Trophoblast cell (in vitro differentiated cells and primary cell): ENCODE measurements at regions not wholly inside any gene's neighbourhood (a gene's known extent, or its start where the extent isn't known, plus 50 kb on each side); places are given as distances from the start of the nearest gene placed in this dataset.

Experiments used
- DNase-seq, 2 donors: peaks; one replicate each; pipeline ENCODE4 v3.0.0-alpha.2; 2016
- H2AFZ ChIP-seq: 2 replicates; pipeline ENCODE4 v1.6.1; 2013; ENCODE audit warnings: low read length, moderate library complexity, mild to moderate bottlenecking; ENCODE audit not compliant: insufficient read depth, poor library complexity
- H2AK5ac ChIP-seq: 2 replicates; pipeline ENCODE4 v1.6.1; 2013; ENCODE audit warnings: mild to moderate bottlenecking, low read length
- H2BK120ac ChIP-seq: 2 replicates; pipeline ENCODE4 v1.6.1; 2013; ENCODE audit warnings: low read length, mild to moderate bottlenecking, moderate library complexity; ENCODE audit not compliant: insufficient read depth, poor library complexity
- H2BK12ac ChIP-seq: 2 replicates; pipeline ENCODE4 v1.6.1; 2013; ENCODE audit warnings: mild to moderate bottlenecking, low read length, moderate library complexity
- H2BK5ac ChIP-seq: 2 replicates; pipeline ENCODE4 v1.6.1; 2013; ENCODE audit warnings: low read length, low read depth, moderate library complexity, mild to moderate bottlenecking; ENCODE audit not compliant: poor library complexity
- H3K14ac ChIP-seq: 2 replicates; pipeline ENCODE4 v1.6.1; 2013; ENCODE audit warnings: mild to moderate bottlenecking, low read length
- H3K18ac ChIP-seq: 2 replicates; pipeline ENCODE4 v1.6.1; 2013; ENCODE audit warnings: mild to moderate bottlenecking, low read length
- H3K23ac ChIP-seq: 2 replicates; pipeline ENCODE4 v1.6.1; 2013; ENCODE audit warnings: low read length
- H3K27ac ChIP-seq: 2 replicates; pipeline ENCODE4 v1.5.1; 2013; ENCODE audit warnings: low read depth, mild to moderate bottlenecking, inconsistent platforms, low read length, moderate library complexity
- H3K27me3 ChIP-seq: 2 replicates; pipeline ENCODE4 v1.6.1; 2013; ENCODE audit warnings: inconsistent platforms, mild to moderate bottlenecking, low read length, moderate library complexity; ENCODE audit not compliant: insufficient read depth
- H3K36me3 ChIP-seq, 2 experiments: 1 replicate in 1 of 2; 2 replicates in 1 of 2; pipeline ENCODE4 v1.6.1; 2013; ENCODE audit warnings: low read length in 2 of 2, mild to moderate bottlenecking in 2 of 2, moderate library complexity in 1 of 2; ENCODE audit not compliant: insufficient read depth in 2 of 2, control insufficient read depth in 1 of 2
- H3K4ac ChIP-seq: 2 replicates; pipeline ENCODE4 v1.6.1; 2013; ENCODE audit warnings: low read depth, mild to moderate bottlenecking, low read length, moderate library complexity
- H3K4me1 ChIP-seq, 2 experiments: 1 replicate in 1 of 2; 2 replicates in 1 of 2; pipeline ENCODE4 v1.6.1; 2013; ENCODE audit warnings: low read length in 2 of 2, mild to moderate bottlenecking in 2 of 2, moderate library complexity in 1 of 2; ENCODE audit not compliant: insufficient read depth in 2 of 2, control insufficient read depth in 1 of 2
- H3K4me2 ChIP-seq: 2 replicates; pipeline ENCODE4 v1.6.1; 2013; ENCODE audit warnings: inconsistent platforms, mild to moderate bottlenecking, low read length, moderate library complexity
- H3K4me3 ChIP-seq: 2 replicates; pipeline ENCODE4 v1.5.1; 2013; ENCODE audit warnings: mild to moderate bottlenecking, low read depth, low read length, inconsistent platforms
- H3K79me1 ChIP-seq: one replicate; pipeline ENCODE4 v1.6.1; 2013; ENCODE audit warnings: low read length
- H3K79me2 ChIP-seq: 2 replicates; pipeline ENCODE4 v1.6.1; 2013; ENCODE audit warnings: low read length, mild to moderate bottlenecking; ENCODE audit not compliant: control insufficient read depth, insufficient read depth, poor library complexity
- H3K9ac ChIP-seq: 2 replicates; pipeline ENCODE4 v1.6.1; 2013; ENCODE audit warnings: mild to moderate bottlenecking, low read length
- H3K9me3 ChIP-seq: 2 replicates; pipeline ENCODE4 v1.6.1; 2013; ENCODE audit warnings: low read depth, mild to moderate bottlenecking, control low read depth, inconsistent platforms, low read length; ENCODE audit not compliant: insufficient read depth
- H4K12ac ChIP-seq: 2 replicates; pipeline ENCODE4 v1.6.1; 2013; ENCODE audit warnings: low read depth, mild to moderate bottlenecking, low read length, moderate library complexity
- H4K8ac ChIP-seq: 2 replicates; pipeline ENCODE4 v1.6.1; 2013; ENCODE audit warnings: low read depth, mild to moderate bottlenecking, low read length, moderate library complexity
- H4K91ac ChIP-seq: one replicate; pipeline ENCODE4 v1.6.1; 2013; ENCODE audit warnings: low read depth, mild to moderate bottlenecking, low read length, moderate library complexity
- WGBS: extraction: QIAGEN DNeasy Blood & Tissue Kit; methylation state at CpG from one replicate; pipeline ENCODE4 v1.1.7; 2013; ENCODE audit warnings: missing lambda C conversion rate; ENCODE audit not compliant: insufficient read length, insufficient coverage; ENCODE audit errors: extremely low coverage; 5-methylcytosine and 5-hydroxymethylcytosine counted together

- H3K36me3 ChIP-seq, result peaks cover 8 to 12% of the 10 kb centered on the region in 2 experiments
- no CpG with 5 or more reads among the region's 14 CpGs for WGBS
- no peaks in the 10 kb centered on the region for H3K27me3 ChIP-seq
- peaks cover 2 to 3% of the 10 kb centered on the region in 2 experiments for H3K4me1 ChIP-seq
- no peak overlapping the region for H3K4ac ChIP-seq
- H3K79me2 ChIP-seq, result no peaks in the 10 kb centered on the region
- H3K23ac ChIP-seq, result no peak overlapping the region
- H4K91ac ChIP-seq, result no peak overlapping the region
- no peak overlapping the region for H3K9ac ChIP-seq
- no peak overlapping the region for H3K27ac ChIP-seq
- H2AK5ac ChIP-seq, result no peak overlapping the region
- no peak overlapping the region for H3K4me2 ChIP-seq
- H3K4me3 ChIP-seq, result no peak overlapping the region
- H2AFZ ChIP-seq, result no peak overlapping the region
- no peak overlapping the region for H3K18ac ChIP-seq
- no peak overlapping the region for H4K12ac ChIP-seq
- peaks cover 4% of the 10 kb centered on the region for H3K9me3 ChIP-seq
- H2BK120ac ChIP-seq, result no peak overlapping the region
- no peak overlapping the region for H4K8ac ChIP-seq
- no peak for DNase-seq
- no peak overlapping the region for H2BK12ac ChIP-seq
- no peaks in the 10 kb centered on the region for H3K79me1 ChIP-seq
- H3K14ac ChIP-seq, result no peak overlapping the region
- H2BK5ac ChIP-seq, result no peak overlapping the region
Observed at GRCh38 chr11:71102251-71102995, 150.0 kb downstream of the SHANK2 start.

- H2AFZ ChIP-seq, result no peak overlapping the region
- no peak overlapping the region for H3K18ac ChIP-seq
- no peak overlapping the region for H3K9ac ChIP-seq
- WGBS, result no CpG with 5 or more reads among the region's 17 CpGs
- no peaks in the 10 kb centered on the region for H3K79me1 ChIP-seq
- H3K23ac ChIP-seq, result no peak overlapping the region
- peaks cover 4% of the 10 kb centered on the region for H3K9me3 ChIP-seq
- no peak overlapping the region for H3K4ac ChIP-seq
- no peak overlapping the region for H2BK12ac ChIP-seq
- H2BK5ac ChIP-seq, result no peak overlapping the region
- DNase-seq, result no peak
- no peaks in the 10 kb centered on the region for H3K27me3 ChIP-seq
- H2AK5ac ChIP-seq, result no peak overlapping the region
- no peak overlapping the region for H3K27ac ChIP-seq
- H4K8ac ChIP-seq, result no peak overlapping the region
- peaks cover 2 to 3% of the 10 kb centered on the region in 2 experiments for H3K4me1 ChIP-seq
- H4K12ac ChIP-seq, result no peak overlapping the region
- no peak overlapping the region for H4K91ac ChIP-seq
- H3K14ac ChIP-seq, result no peak overlapping the region
- H3K79me2 ChIP-seq, result no peaks in the 10 kb centered on the region
- no peak overlapping the region for H3K4me2 ChIP-seq
- H2BK120ac ChIP-seq, result no peak overlapping the region
- no peak overlapping the region for H3K4me3 ChIP-seq
- peaks cover 6 to 12% of the 10 kb centered on the region in 2 experiments for H3K36me3 ChIP-seq
Observed at GRCh38 chr11:71101606-71102005, 150.8 kb downstream of the SHANK2 start.

- Histone ChIP-seq H2BK12ac (no peak overlapping the region), H3K23ac (no peak overlapping the region), H3K79me1 (no peaks in the 10 kb centered on the region), H3K18ac (no peak overlapping the region), H2AFZ (no peak overlapping the region), H3K27me3 (no peaks in the 10 kb centered on the region), H3K14ac (no peak overlapping the region), H2BK120ac (no peak overlapping the region), H3K4ac (no peak overlapping the region), H3K27ac (no peak overlapping the region), H4K8ac (no peak overlapping the region), H3K9ac (no peak overlapping the region), H3K4me2 (no peak overlapping the region), H4K91ac (no peak overlapping the region), H3K9me3 (peaks cover 4% of the 10 kb centered on the region), H3K79me2 (no peaks in the 10 kb centered on the region), H4K12ac (no peak overlapping the region), H3K4me3 (no peak overlapping the region), H3K36me3 (peaks cover 4 to 12% of the 10 kb centered on the region in 2 experiments), H2BK5ac (no peak overlapping the region), H3K4me1 (peaks cover 2 to 3% of the 10 kb centered on the region in 2 experiments), H2AK5ac (no peak overlapping the region)
- no peak for DNase-seq
- WGBS, result no CpG with 5 or more reads among the region's 7 CpGs
Observed at GRCh38 chr11:71101046-71101445, 151.3 kb downstream of the SHANK2 start.

- H3K36me3 ChIP-seq, result peaks cover 15 to 16% of the 10 kb centered on the region in 2 experiments
- no peak overlapping the region for H3K4me3 ChIP-seq
- H3K23ac ChIP-seq, result no peak overlapping the region
- H3K79me2 ChIP-seq, result no peaks in the 10 kb centered on the region
- H4K12ac ChIP-seq, result no peak overlapping the region
- H3K14ac ChIP-seq, result no peak overlapping the region
- H3K18ac ChIP-seq, result no peak overlapping the region
- no peak for DNase-seq
- H3K27ac ChIP-seq, result no peak overlapping the region
- H4K91ac ChIP-seq, result no peak overlapping the region
- H3K4me1 ChIP-seq, result peaks cover 2 to 3% of the 10 kb centered on the region in 2 experiments
- H2AFZ ChIP-seq, result no peak overlapping the region
- no CpG with 5 or more reads among the region's 11 CpGs for WGBS
- H2AK5ac ChIP-seq, result no peak overlapping the region
- no peak overlapping the region for H3K4ac ChIP-seq
- no peak overlapping the region for H4K8ac ChIP-seq
- no peak overlapping the region for H2BK12ac ChIP-seq
- H3K9ac ChIP-seq, result no peak overlapping the region
- no peaks in the 10 kb centered on the region for H3K27me3 ChIP-seq
- H2BK120ac ChIP-seq, result no peak overlapping the region
- H3K9me3 ChIP-seq, result peaks cover 4% of the 10 kb centered on the region
- H3K4me2 ChIP-seq, result no peak overlapping the region
- no peaks in the 10 kb centered on the region for H3K79me1 ChIP-seq
- no peak overlapping the region for H2BK5ac ChIP-seq
Observed at GRCh38 chr11:71098776-71099175, 153.6 kb downstream of the SHANK2 start.
